ENCODE measurements at regions not wholly inside any gene's neighbourhood (a gene's known extent, or its start where the extent isn't known, plus 50 kb on each side); places are given as distances from the start of the nearest gene placed in this dataset.
"Not testable (repeated sequence)": the region's sequence is repeated elsewhere in the genome, so short reads cannot be mapped to it uniquely, and the experiment has no call there.

DNA sequence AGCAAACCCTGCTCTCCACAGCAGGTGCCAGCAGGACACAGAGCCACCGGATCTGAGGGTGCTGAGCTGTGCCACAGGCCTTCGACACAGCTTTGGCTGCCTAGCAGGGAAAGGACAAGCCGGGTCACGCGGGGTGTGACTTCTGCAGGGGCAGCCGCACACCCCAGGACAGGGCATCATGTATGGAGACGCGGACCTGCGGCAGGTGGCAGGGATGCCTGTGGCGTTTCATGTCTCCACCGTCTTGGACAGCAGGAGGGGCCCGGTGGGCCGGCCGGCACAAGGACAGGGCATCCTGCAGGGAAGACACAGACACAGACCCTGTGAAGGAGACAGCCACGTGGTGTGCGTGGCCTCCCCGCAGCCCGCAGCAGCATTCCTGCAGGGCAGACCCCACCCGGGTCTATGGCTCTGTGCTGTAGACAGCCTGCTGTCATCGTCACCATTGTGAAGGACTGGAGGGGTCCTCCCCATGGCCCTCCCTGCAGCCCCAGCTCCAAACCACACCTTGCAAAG lies 109.2 kb downstream of the PDGFA start:
- no peak for DNase-seq

DNA sequence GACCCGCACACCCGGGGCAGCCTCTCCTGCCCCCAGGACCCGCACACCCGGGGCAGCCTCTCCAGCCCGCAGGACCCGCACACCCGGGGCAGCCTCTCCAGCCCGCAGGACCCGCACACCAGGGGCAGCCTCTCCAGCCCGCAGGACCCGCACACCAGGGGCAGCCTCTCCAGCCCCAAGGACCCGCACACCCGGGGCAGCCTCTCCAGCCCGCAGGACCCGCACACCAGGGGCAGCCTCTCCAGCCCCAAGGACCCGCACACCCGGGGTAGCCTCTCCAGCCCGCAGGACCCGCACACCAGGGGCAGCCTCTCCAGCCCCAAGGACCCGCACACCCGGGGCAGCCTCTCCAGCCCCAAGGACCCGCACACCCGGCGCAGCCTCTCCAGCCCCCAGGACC lies 108.5 kb downstream of the PDGFA start:
- not testable (repeated sequence) for DNase-seq

DNA sequence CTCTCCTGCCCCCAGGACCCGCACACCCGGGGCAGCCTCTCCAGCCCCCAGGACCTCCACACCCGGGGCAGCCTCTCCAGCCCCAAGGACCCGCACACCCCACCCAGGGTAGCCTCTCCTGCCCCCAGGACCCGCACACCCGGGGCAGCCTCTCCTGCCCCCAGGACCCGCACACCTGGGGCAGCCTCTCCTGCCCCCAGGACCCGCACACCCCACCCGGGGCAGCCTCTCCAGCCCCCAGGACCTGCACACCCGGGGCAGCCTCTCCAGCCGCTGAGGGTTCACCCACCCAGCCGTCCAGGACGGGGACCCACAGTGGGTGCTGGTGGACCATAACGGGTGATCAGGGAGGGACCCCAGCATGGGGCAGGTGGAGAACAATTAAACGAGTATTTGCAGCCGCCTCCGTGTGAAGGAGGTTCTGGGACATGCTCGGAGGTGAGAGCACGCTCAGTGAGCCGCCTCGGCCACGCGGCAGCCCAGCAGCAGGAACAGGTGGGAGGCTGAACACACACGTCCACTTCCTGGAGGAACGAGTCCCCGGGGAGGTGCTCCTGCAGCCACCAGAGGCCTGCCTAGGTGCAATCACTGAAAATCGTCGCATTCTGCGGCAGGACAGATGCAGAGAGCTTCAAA lies 107.9 kb downstream of the PDGFA start:
- DNase-seq: no peak

DNA sequence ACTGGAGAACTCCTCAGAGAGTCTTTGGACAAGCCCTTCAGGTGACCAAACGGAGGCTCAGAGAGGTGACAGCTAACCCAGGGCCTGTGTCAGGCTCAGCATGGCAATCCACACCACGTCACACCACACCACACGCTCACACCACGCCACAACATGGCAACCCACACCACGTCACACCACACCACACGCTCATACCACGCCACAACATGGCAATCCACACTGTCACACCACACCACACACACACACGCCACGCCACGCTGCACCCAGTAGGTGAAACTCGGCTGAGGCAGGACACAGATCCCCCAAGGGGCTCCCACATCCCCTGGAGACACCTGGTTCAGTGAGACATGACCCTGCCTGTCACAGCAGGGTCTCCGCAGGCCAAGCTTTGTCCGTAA lies 107.3 kb downstream of the PDGFA start:
- no peak for DNase-seq

DNA sequence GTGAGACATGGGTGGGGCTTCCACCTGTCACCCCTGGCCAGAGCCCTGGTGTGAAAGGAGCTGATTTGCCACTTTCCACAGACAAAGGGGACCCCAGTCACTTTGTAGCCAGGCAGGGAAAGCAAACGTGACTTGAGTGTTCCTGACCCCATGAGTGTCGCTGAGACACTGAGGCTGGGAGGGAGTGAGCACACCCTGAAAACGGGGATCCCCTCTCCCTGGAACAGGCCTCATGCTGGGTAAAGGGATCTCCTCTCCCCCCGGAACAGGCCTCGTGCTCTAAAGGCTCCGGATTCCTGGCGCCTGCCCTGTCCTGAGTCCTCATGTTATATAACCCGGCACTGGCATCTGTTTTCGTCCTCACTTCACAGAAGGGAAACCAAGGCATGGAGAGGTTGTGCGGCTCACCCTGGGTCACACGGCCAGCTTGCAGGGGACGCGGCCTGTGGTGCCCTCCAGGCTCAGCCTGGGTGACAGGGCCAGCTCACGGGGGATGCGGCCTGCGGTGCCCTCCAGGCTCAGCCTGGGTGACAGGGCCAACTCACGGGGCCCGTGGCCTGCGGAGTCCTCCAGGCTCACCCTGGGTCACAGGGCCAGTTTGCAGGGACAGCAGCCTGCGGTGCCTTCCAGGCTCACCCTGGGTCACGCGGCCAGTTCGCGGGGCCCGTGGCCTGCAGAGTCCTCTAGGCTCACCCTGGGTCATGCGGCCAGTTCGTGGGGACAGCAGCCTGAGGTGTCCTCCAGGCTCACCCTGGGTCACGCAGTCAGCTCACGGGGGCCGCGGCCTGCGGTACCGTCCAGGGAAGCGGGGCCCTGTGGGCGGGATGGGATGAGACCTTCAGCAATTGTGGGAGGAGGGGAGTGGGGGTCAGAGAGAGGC lies 104.7 kb downstream of the PDGFA start:
- DNase-seq: no peak

DNA sequence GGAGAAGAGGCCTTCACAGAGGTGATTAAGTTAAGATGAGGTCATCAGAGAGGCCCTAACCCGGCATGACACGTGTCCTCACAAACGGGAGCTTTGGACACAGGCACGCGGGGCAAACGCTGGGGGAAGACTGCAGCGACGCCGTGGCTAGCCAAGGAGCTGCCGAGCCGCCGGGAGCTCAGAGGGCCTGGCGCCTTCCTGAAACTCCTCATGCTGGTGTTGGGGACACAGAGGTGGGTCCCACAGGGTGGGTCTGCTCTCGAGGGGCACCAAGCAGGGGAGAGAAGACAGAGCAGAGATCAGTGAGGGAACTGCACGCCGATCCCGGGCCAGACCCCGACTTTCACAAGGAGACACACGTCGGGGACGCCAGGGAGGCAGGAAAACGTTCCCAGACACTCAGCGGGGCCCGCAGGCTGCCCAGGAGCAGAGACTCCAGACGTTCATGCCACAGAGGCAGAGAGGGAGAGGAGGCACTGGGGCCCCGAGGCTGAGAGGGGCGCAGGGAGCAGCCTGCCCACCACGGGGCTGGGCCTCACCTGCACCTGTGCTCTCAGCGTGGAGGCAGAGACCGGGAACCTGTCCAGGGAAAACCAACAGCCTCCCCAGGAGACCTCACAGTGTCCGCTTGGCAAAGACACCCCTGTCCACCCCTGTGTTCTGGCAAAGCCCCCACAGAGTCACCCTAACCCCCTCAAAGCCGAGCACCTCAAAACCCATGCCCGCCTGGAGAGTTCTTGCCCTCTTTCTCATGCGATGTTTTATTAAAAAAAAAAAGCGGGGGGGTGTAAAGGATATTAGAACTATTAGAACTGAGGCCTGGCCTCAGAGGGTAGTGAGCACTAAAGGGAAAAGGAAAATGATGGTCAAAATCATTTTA lies 103.8 kb downstream of the PDGFA start:
- DNase-seq: no peak

DNA sequence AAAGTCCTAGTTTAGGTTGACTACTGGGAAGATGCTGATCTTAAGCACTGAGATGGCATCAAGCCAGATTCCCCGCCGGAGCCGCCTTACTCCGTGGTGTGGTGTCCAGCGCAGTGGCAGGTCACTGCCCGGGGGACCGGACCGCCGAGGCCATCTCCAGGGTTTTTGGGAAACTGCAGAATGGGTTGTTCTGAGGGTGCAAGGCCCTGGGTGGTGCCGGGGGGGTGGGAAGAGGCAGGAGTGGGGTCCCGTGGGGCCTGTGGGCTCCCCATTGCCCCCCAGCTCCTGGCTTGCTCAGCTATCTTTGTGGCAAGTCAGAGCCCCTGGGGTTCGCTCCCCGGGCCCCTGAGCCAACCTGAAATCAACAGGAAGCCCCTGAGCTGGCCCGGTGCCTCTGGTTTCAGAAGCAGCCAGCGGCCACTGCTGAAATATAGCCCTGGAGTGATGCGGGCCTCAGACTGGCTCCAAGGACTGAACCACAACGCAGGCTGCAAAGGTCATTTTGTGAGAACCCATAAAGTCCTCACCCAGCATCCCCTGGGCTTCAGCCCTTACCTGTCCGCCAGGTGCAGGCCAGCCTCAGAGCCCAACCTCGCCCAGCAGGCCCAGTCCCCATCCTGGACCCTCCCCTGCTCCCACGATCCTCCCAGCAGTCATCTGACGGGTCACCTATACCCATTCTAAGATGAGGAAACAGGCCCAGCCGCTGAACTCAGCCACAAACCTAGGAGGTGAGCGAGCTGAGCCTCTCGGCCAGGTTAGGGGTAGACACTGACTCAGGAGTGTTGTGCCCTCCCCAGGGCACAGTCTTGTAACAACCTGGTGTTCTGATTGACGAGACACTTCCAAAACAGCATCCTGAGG lies 102.7 kb downstream of the PDGFA start:
- DNase-seq: no peak

DNA sequence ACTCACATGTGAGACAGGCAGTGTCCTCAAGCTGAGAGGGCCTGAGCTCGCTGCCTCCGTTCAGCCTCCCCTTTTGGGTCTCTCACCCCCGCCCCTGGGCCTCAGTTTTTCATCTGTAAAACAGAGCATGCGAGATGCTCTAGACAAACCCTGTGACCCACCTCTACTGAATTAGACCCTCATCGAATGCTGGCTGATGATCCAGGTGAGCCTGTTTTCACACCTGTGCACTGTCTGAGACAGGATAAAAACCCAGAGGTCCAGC lies 102.1 kb downstream of the PDGFA start:
- no peak for DNase-seq

DNA sequence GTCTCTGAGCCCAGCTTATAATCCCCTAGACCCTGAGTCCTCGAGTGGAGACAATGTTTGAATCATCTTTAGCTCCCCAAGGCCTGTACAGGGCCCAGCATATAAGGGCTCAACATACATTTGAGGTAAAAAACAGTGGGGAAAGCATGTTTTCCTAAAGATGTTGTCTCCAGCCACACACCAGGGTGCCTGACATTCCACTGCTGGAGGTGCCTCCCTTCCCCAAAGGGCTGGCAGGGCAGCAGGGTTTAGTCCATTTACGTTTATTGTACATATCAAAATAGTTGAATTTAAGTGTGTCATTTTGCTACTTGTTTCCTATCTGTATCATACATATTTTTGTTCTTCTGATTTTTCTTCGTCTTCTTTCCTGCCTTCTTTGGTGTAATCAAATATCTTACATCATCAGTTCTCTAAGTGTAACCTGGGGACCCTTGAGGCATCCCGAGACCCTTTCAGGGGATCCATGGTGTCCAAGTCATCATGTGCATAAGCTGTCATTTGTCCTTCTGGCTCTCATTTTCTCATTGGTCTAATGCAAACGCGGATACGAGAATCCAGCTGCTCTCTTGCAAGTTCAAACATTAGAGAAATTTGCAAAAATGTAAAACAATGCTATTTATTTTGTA lies 101.6 kb downstream of the PDGFA start:
- DNase-seq: no peak

DNA sequence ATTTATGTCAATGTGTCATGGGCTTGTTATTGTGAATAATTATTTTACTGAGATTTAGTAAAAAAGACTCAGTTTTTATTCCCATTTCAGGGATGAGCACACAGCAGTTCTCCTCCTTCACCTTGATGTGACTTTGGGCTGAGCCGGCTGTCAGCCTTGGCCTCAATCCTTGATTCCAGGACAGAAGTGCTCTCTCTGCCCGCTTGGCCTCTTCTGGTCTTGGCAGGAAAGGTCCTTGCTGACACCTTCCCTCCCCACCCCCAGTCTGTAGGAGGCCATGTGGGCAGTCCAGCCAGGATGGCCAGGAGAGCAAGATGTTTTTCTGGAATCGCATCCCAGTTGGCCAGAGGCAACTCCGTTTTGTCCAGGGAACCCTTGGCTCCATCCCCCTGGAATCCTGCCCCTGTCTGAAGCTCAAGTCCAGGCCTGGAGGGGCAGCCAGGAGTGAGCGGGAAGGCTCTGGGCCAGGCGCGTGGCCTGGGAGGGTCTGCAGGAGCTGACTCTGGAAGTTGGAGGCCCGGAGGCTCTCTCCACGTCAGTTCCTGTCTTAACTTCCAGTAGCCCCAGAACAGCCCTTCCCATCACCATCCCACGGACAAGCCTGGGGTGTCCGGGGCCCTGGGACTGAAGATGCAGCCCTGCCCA lies 100.9 kb downstream of the PDGFA start:
- no peak for DNase-seq

DNA sequence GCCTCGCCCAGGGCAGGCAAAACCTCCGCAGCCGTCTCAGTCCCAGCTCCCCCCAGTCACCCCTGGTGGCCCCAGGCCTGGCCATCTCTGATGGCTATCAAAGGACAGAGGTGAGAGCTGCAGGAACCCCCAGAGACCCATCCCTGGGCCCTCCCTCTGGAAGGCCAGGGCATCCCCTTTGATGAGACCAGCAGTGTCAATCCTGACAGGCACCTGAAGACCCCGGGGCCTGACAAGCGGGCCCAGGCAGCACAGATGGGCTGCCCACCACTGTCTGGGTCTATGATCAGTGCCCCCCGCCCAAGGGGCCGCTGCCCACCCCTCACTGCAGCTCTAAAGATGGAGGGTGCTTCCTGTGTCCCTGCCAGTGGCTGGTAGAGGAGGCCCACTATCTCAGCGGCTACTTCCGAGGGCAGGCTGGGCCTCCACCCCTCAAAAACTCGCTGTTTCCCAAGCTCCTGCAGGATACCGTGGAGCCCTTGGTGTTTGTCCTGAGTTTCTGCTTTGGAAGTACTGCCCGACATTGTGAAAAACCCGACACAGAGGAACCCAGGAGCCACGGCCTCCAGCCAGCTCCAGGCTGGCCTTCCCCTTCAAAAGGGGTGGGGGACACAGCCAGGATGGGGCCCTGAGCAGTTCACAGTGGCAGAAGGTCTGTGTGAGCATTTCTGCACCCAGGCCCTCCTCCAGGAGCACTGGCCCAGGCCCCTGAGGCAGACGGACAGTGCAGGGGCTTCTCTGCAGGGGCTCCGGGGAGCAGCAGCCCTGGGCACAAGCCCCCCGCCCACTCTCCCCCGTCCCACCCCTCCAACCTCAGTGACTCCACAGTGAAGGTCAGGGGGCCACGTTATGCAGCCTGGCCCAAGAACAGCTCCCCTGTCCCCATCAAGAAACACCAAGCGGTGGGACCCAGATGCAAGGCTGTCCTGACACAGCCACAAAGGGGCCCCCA lies 99.2 kb downstream of the PDGFA start:
- no peak for DNase-seq

DNA sequence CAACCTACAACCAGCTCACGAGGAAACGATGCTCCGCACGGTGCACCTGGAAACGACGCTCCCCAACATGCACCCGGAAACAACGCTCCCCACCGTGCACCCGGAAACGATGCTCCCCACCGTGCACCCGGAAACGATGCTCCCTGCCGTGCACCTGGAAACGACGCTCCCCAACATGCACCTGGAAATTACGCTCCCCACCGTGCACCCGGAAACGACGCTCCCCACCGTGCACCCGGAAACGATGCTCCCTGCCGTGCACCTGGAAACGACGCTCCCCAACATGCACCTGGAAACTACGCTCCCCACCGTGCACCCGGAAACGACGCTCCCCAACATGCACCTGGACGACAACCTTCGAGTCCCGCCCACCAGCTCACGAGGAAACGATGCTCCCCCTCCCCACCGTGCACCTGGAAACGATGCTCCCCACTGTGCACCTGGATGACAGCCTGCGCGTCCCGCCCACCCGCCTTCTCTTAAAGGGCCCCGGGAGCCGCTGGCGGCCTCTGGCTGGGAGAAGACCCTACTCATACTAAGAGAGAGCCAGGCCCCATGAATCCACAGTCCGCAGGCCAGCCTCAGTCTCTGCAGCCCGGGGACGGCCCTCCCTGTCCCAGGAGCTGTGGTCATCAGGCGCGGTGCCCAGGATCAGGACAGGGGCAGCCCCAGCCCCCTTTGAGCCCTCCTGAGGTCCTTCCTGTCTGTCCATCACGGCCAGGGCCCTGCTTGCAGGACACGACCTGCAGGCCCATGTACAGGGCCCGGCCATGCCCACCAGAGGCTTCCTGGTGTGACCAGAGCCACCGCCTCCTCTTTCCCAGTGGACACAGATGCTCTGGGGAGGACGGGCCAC lies 98.3 kb downstream of the PDGFA start:
- no peak for DNase-seq

DNA sequence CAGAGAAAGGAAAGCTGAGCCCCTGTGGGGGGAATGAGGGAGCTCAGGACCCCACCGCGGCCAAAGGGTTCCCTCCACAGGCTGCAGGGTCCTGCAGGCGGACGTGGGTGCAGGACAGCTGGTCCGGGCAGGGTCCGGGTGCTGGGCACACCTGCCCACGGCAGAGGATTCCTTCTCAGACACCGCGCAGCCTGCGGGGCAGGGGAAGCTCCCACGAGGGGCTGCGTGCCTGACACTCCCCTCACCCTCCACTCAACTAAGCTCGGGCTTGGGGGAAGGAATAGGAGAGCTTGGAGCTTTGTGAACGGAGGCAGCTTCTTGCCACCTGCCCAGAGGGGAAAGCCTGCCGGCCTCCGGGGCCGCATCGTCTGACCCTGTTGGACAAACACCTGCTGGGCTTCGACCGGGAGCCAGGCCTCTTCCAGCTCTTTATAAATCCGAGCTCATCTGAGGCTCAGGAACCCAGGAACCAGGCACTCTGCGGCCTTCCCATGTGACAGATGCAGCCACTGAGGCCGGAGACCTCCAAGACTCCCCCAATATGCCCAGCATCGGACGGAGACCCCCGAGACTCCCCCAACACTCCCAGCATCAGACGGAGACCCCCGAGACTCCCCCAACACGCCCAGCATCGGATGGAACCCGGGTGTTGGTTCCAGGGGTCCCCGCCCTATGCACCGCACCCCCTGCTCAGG lies 97.3 kb downstream of the PDGFA start:
- no peak for DNase-seq

DNA sequence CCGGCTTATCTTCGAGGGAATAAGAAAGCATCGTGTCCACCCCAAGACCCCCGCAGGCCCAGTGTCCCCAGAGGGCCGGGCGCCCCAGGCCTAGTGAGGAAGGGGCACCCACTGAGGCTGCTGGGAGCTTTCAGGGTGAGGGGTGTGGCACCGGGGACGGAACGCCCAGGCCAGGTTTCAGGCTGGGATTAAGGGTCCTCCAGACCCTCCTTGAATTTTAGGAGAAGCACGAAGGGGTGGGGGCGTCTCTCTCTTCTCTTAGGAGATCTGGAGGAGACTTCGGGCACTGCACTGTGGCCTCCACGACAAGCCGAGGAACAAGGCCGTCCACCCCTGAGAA lies 96.8 kb downstream of the PDGFA start:
- no peak for DNase-seq

DNA sequence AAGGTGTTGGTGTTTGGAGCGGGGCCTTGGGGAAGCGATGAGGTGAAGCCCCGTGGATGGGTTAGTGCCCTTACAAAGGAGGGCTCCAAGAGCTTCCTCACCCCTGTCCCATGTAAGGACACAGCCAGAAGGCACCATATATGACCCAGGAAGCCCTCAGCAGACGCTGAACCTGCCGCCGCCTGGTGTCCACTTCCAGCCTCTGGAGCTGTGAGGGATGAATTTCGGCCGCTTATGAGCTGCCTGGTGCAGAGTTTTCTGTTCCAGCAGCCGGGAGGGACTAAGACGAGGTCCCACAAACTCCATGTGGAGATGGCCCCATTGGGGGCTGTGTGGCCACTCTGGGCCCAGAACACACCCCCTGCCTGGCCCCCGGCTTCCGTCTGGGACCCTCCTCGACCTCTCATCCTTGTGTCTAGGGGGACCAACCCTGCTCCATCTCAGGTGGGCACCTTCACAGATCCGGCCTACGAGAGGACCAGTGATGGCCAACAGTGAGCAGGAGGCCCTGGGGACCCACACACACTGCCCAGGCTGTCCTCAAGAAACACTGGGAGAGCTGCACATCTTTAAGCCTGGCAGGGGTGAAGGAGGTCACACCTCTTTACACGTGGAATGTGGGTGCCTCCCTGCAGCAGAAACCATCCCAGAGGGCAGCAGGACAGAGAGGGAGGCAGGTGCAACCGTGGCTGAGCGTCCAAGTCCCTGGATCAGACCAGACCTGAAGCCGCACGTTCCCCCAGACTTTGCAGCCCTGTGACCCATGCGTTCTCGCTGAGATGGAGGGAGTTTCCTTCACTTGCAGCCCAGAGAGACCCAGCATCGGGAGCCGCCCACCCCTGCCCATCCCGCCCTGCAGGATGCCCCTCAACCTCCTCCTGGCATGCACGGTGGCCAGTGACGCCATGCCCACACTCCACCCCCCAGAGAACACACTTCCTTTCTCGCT lies 96.1 kb downstream of the PDGFA start:
- DNase-seq: no peak

DNA sequence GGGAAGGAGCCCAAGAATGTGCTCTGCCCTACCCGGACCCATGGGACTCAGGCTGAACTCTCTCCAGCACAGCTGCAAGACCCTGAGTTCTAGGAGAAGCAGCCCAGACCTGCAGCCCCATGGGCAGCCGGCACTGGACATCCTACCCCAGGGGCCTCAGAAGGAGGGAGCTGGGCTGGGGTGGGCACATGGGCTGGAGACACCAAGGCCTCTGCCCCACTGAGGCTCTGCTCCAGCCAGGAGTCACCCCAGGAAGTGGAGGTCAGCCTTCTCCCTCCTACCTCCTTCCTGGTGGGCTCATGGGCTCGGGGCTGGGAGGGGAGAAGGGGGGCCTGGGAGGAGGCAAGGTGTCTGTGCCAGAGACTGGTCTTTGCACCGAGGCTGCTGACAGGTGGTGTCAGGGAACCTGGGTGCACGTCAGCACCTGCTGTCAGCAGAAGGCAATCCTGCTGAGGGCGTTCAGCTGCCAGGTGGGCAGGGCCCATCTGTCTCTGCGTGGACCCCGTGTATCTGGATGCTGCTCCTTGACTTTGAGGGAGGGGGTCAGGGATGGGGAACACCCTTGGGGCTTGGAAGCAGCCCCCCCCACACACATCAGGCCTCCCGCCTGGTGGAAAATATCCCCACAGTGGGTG lies 95.2 kb downstream of the PDGFA start:
- no peak for DNase-seq
